ENCODE measurements at regions not wholly inside any gene's neighbourhood (a gene's known extent, or its start where the extent isn't known, plus 50 kb on each side); places are given as distances from the start of the nearest gene placed in this dataset.
"Not testable (repeated sequence)": the region's sequence is repeated elsewhere in the genome, so short reads cannot be mapped to it uniquely, and the experiment has no call there.

GRCh38 chr5:167903659-167904058 is 387.8 kb upstream of the WWC1 start:
- FAIRE-seq, result no peak

- FAIRE-seq, result no peak
Observed at GRCh38 chr5:167905919-167906853, 385.3 kb upstream of the WWC1 start.

- no peak for FAIRE-seq
Observed at GRCh38 chr5:167908606-167909005, 382.8 kb upstream of the WWC1 start.

GRCh38 chr5:167912941-167913665 is 378.3 kb upstream of the WWC1 start:
- no peak for FAIRE-seq

- FAIRE-seq, result no peak
Observed at GRCh38 chr5:167915237-167915636, 376.2 kb upstream of the WWC1 start.

- FAIRE-seq, result no peak
Observed at GRCh38 chr5:167916261-167916691, 375.2 kb upstream of the WWC1 start.

DNA sequence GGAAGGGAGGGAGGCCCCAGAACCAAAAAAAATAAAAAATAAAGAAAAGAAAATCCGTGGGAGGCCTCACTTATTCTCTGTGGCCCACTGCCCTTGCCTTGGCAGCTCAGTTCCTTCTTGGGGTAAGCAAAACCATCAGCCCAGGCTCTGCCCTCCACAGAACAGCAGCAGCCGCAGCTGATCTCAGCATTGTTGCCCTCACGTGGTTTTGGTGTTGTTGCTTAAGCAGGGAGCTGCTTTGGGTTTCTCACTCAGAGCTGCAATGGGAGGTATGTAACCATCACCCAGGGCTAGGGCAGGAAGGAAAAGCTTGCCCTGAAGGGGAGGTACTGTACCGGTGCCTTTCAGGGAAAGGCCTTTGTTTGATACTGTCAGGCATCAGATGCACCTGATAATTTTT is 374.7 kb upstream of the WWC1 start:
- no peak for FAIRE-seq

DNA sequence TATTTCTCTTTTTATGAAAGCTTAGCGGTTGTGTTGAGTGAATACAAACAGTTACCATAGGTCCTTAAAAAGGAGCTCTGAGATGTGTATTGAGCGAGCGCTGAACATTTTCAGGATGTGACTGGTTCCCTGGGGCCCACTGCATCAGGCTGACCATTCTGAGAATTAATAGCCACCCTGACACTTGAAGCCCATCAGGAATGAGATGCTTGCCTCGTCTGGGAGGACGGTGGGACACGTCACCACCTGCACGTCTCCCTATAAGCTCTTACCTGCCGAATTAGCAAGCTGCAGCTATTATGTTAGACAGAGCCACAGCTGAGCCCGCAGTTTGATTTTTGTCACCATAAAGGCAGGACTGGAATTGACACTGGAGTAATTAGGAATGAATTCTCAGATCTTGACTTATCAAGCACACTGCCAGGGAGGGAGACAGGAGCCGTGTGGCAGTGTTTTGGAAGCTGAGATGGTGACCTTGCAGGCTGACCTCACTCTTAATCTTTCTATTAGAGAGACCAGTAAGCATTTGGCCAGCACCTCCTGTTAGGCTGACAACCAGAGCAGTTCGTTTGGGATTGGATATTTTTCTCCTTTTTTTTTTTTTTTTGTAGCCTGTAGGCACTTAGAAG is 373.1 kb upstream of the WWC1 start:
- FAIRE-seq, result no peak

DNA sequence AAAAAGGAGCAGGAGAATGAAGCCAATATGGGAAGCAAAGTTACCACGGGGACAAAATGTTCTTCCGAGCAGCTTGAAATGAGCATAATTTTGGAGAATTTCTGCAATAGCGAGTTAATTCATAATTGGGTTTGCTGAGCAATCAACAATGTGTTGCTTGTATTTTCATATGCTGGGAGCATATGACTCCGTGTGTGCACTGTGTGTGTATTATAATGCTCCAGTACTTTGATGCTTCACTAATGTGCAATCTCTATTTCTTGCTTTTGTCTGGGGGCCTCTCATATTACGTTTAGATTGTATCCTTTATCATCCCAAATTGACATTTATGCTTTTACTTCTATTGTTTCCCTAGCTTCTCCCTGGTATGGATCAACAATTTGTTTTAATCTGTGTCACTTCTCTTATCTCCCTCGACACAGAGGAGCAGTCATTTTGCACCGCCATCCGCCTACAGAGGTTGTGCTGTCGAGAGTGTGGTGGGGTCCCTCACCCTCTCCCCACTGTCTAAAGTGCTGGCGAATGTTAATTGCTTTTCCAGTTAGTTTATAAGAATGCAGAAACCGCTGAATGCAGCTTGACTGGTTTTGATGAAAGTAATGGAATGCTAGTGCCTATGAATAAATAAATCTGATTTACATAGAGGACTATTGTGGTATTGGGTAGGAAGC is 372.5 kb upstream of the WWC1 start:
- FAIRE-seq, result no peak

GRCh38 chr5:167920589-167920988 is 370.9 kb upstream of the WWC1 start:
- no peak for FAIRE-seq

GRCh38 chr5:167921796-167922195 is 369.6 kb upstream of the WWC1 start:
- FAIRE-seq, result no peak

DNA sequence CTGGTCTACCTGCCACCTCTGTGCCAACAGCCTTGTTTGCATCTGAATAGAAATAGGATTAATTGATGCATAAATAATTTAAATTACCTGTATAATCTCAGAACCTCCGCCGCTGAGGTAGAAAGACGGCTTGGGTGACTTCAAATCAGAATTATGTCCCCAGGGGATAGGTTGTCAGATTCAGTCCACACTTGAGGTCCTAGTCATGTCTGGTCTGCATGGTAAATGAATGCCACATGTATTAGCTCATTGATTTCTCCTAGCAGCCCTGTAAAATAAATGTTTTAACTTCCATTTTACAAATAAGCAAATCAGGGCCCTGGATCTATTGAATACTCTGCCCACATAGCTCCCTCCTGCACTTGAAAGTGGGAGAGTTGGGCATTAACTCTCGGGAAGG is 368.0 kb upstream of the WWC1 start:
- FAIRE-seq, result no peak

DNA sequence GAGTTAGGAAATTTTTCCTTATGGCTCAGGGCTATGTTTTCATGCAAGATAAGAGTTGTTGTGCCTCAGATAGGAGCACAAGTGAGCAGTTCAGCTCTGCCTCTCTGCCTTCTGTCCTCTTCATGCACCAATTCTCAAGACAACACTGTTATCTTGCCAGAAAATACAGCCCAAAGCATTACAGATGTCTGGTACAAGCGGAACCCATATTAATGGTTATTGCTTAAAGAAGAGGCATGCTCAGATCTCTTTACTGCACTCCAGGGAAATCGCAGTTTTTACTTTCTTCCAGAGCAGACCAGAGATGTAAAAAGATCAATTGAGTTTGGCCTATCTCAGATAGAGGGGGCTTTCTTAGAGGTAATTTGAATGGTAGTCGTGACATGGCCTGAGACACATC is 361.6 kb upstream of the WWC1 start:
- no peak for FAIRE-seq

DNA sequence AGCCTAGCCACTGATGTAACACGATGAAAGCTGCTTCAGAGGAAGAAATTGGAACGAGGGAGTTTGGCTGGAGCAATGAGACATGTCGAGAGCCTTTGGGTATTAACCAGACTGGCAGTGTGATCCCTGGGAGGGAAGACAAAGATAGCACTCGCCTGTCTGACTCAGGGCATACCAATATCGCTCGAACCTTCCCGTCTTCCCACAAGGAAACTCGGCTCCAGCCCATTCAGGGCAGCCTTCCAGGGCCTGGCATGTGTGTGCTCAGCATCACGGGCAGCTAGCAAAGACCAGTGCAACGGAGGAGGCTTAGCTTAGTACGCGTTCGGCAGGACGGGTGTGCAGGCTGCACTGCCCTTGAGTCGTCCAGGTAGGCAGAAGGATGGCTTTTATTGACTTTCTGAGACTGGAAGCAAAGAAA is 356.9 kb upstream of the WWC1 start:
- FAIRE-seq, result no peak

GRCh38 chr5:167936022-167936421 is 355.4 kb upstream of the WWC1 start:
- no peak for FAIRE-seq

GRCh38 chr5:167936944-167937634 is 354.4 kb upstream of the WWC1 start:
- FAIRE-seq, result no peak

GRCh38 chr5:167937635-167937998 is 353.8 kb upstream of the WWC1 start:
- no peak for FAIRE-seq

DNA sequence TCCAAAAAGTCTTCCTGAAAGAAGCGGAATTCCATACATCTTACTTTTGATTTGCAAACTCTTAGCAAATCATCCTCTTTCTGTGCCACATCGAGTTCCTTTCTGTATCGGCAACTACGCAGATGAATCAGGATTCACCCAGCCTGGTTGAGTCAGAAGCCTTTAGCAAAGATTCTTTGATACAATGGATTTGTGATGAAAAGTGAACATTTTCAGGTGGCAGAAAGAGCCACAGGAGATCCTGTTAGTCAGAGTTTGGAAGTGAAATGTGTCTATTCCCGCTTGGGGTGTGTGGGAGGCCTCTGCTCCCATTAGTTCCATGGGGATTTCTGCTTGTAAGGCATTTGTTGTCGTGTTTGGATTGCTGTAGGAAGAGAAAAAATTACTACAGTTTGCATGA is 351.8 kb upstream of the WWC1 start:
- FAIRE-seq, result no peak

GRCh38 chr5:167940911-167941310 is 350.5 kb upstream of the WWC1 start:
- no peak for FAIRE-seq

DNA sequence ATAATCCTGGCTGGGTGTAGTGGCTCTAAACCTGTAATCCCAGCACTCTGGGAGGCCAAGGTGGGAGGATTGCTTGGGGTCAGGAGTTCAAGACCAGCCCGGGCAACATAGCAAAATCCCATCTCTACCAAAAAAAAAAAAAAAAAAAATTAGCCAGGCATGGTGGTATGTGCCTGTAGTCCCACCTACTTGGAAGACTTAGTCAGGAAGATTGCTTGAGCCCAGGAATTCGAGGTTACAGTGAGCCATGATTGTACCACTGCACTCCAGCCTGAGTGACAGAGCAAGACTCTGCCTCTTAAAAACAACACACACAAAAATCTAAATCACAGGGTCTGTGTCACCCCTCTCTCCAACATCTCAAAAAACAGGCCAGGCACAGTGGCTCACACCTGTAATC is 349.9 kb upstream of the WWC1 start:
- FAIRE-seq, result not testable (repeated sequence)

DNA sequence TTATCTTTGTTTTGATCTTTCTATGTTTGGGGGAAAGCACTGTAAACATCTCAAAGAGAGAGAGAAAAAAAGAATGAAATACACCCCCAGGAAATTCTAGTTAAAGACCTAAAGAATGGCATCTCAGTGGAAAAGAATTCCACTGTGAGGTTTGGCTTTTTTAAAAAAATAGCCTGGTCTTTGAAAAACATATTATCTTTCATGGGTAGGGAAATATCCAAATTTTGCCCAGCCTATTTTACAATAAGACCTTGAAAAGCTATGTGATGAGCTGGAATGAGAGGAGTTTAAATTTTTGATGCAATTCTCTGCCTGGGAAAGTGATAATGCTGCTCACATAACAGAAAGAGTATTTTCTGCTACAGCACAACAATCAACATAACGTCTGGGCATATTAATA is 348.1 kb upstream of the WWC1 start:
- FAIRE-seq, result no peak

GRCh38 chr5:167944121-167944852 is 347.2 kb upstream of the WWC1 start:
- no peak for FAIRE-seq
